K562 (cell line): ENCODE measurements at regions not wholly inside any gene's neighbourhood (a gene's known extent, or its start where the extent isn't known, plus 50 kb on each side); places are given as distances from the start of the nearest gene placed in this dataset.

ENCODE experiments used
- AFF1 ChIP-seq, 2 experiments: fragments of 450-650 bp; IDR thresholded peaks; 2 replicates each; pipeline ENCODE4 v1.6.1; 2018; ENCODE audit warnings: mild to moderate bottlenecking in 2 of 2, low read depth in 1 of 2; ENCODE audit not compliant: partially characterized antibody in 2 of 2
- ATF7 ChIP-seq: fragments of 450-650 bp; IDR thresholded peaks from 2 replicates; pipeline ENCODE4 v1.7.1; 2014; ENCODE audit warnings: mild to moderate bottlenecking, moderate library complexity
- CBFA2T3 ChIP-seq: fragments of 450-650 bp; IDR thresholded peaks from 2 replicates; pipeline ENCODE4 v1.6.1; 2017
- HNRNPH1 ChIP-seq: fragments of 200-400 bp; formaldehyde crosslinking; optimal IDR thresholded peaks from 2 replicates; pipeline ENCODE3; 2017; ENCODE audit warnings: low read depth, mild to moderate bottlenecking, low read length, moderate library complexity
- KDM5B ChIP-seq: fragments of 200-600 bp; sonication (generic); IDR thresholded peaks from 2 replicates; pipeline ENCODE4 v1.6.1; 2012; ENCODE audit warnings: low read depth, mild to moderate bottlenecking, moderate library complexity, low read length, control low read depth, inconsistent platforms; ENCODE audit not compliant: insufficient replicate concordance
- MIER1 ChIP-seq: fragments of 450-650 bp; IDR thresholded peaks from 2 replicates; pipeline ENCODE4 v1.6.1; 2016; ENCODE audit warnings: antibody characterized with exemption, mild to moderate bottlenecking, low read depth
- REST ChIP-seq, 2 experiments: fragments of 450-650 bp; formaldehyde crosslinking in 1 of 2; IDR thresholded peaks; 2 replicates each; pipeline versions ENCODE4 v1.4.0 to v1.6.1; 2014 to 2020; ENCODE audit warnings: mild to moderate bottlenecking in 2 of 2, borderline replicate concordance in 1 of 2, low read depth in 1 of 2
- STAG1 ChIP-seq: sonication (generic); formaldehyde crosslinking; IDR thresholded peaks from 2 replicates; pipeline ENCODE4 v1.5.0; 2020; ENCODE audit warnings: missing genetic modification reagents, borderline replicate concordance
- TFAM ChIP-seq: fragments of 250-450 bp; sonication (Bioruptor Pico); conservative IDR thresholded peaks from 2 replicates; pipeline ENCODE4 v1.5.0; 2021; ENCODE audit warnings: mild to moderate bottlenecking, moderate library complexity
- ZNF507 ChIP-seq: conservative IDR thresholded peaks from 2 replicates; pipeline ENCODE4 v1.6.1; 2017; ENCODE audit warnings: missing genetic modification characterization, missing compliant biosample characterization
- ZNF512 ChIP-seq: IDR thresholded peaks from 2 replicates; pipeline ENCODE4 v1.6.1; 2016; ENCODE audit warnings: missing genetic modification characterization, missing compliant biosample characterization

GRCh38 chr6:19988555-19988954 is 151.4 kb downstream of the ID4 start (continued):
- TF ChIP-seq MIER1 (peak; percentile 91), STAG1 (CRISPR knock-in tag) (no peak), ATF7 (no peak), ZNF507 (tag) (no peak), AFF1 (IDR thresholded peaks at IDR 0.05; ENCODE audit: low read depth in 1 of 2, partially characterized antibody in 2 of 2) (peak in 1 of 2 experiments; percentile 42), REST (IDR thresholded peaks at IDR 0.05; ENCODE audit: borderline replicate concordance) (peak; percentile 98), REST (CRISPR knock-in tag; IDR thresholded peaks at IDR 0.05; ENCODE audit: low read depth) (peak; percentile 81), CBFA2T3 (no peak), HNRNPH1 (no peak), ZNF512 (tag) (no peak), KDM5B (no peak), TFAM (CRISPR knock-in tag) (no peak)
